Adrenal gland (tissue), 9 donors: ENCODE measurements at regions not wholly inside any gene's neighbourhood (a gene's known extent, or its start where the extent isn't known, plus 50 kb on each side); places are given as distances from the start of the nearest gene placed in this dataset.

Experiments used
- DNase-seq, 7 donors: peaks; one replicate each; pipeline ENCODE4 v3.0.0-alpha.2; 2019 to 2020
- H3K27ac ChIP-seq, 5 donors: fragments of 200-600 bp; sonication (generic) in 4 of 5; 1 replicate in 3 of 5; 2 replicates in 2 of 5; pipeline versions ENCODE4 v1.5.1 to v1.8.0; 2016 to 2020; ENCODE audit warnings: mild to moderate bottlenecking in 1 of 5
- H3K27me3 ChIP-seq: fragments of 200-600 bp; 2 replicates; pipeline ENCODE4 v1.8.0; 2021
- H3K36me3 ChIP-seq, 2 donors: fragments of 200-600 bp; replicated peaks in 1 of 2; 1 replicate in 1 of 2; 2 replicates in 1 of 2; pipeline versions ENCODE4 v1.5.1 to v1.8.0; 2018 to 2022
- H3K4me1 ChIP-seq, 2 donors: fragments of 200-600 bp; replicated peaks in 1 of 2; 1 replicate in 1 of 2; 2 replicates in 1 of 2; pipeline versions ENCODE4 v1.5.1 to v1.8.0; 2018 to 2021
- H3K4me3 ChIP-seq, 4 donors: fragments of 200-600 bp; sonication (generic) in 3 of 4; one replicate each; pipeline ENCODE4 v1.5.1; 2016 to 2018
- H3K9me3 ChIP-seq, 3 donors: fragments of 200-600 bp; sonication (generic) in 1 of 3; replicated peaks in 1 of 3; 1 replicate in 2 of 3; 2 replicates in 1 of 3; pipeline versions ENCODE4 v1.5.1 to v1.8.0; 2016 to 2021
- POLR2A ChIP-seq, 2 donors: fragments of 450-650 bp; IDR thresholded peaks; one replicate each; pipeline ENCODE4 v1.6.1; 2017; ENCODE audit warnings: antibody characterized with exemption in 2 of 2, mild to moderate bottlenecking in 2 of 2, moderate library complexity in 1 of 2
- WGBS, 4 donors: extraction: QIAGEN DNeasy Blood & Tissue Kit in 2 of 4; methylation state at CpG; one replicate each; pipeline versions ENCODE4 v1.1.5 to v1.1.7; 2013 to 2017; 5-methylcytosine and 5-hydroxymethylcytosine counted together
- intact Hi-C, 2 donors: fragments of 100-400 bp; cut with DNase I; formaldehyde crosslinking; loops; one replicate each; pipeline versions ENCODE4 v1.14.1 to v1.15.0; 2022 to 2023
- TF ChIP-seq, protein P1 (sequence below), 6 experiments: fragments of 450-650 bp in 4 of 6; fragments of 200-600 bp in 2 of 6; sonication (generic) in 1 of 6; IDR thresholded peaks; 1 replicate in 5 of 6; 2 replicates in 1 of 6; pipeline versions ENCODE4 v1.5.1 to v1.8.0; 2016 to 2021; ENCODE audit warnings: antibody characterized with exemption in 6 of 6, mild to moderate bottlenecking in 2 of 6, moderate library complexity in 1 of 6
- donor health status: healthy with polysubstance abuse.
- donor health status: Bipolar disorder and iron deficiency.
- donor health status: DM: yes; HTN: yes; CAD: no.
- donor health status: DM: no; HTN: no; CAD: no.
- donor health status: DM: no; HTN: no; CAD: no.

- peaks cover 7% of the 10 kb centered on the region for H3K27me3 ChIP-seq
- intact Hi-C loops: no loop called here
- no peaks in the 10 kb centered on the region for H3K9me3 ChIP-seq
- no peak overlapping the region for H3K4me3 ChIP-seq
- no peaks in the 10 kb centered on the region for H3K36me3 ChIP-seq
- TF ChIP-seq, protein P1, sequence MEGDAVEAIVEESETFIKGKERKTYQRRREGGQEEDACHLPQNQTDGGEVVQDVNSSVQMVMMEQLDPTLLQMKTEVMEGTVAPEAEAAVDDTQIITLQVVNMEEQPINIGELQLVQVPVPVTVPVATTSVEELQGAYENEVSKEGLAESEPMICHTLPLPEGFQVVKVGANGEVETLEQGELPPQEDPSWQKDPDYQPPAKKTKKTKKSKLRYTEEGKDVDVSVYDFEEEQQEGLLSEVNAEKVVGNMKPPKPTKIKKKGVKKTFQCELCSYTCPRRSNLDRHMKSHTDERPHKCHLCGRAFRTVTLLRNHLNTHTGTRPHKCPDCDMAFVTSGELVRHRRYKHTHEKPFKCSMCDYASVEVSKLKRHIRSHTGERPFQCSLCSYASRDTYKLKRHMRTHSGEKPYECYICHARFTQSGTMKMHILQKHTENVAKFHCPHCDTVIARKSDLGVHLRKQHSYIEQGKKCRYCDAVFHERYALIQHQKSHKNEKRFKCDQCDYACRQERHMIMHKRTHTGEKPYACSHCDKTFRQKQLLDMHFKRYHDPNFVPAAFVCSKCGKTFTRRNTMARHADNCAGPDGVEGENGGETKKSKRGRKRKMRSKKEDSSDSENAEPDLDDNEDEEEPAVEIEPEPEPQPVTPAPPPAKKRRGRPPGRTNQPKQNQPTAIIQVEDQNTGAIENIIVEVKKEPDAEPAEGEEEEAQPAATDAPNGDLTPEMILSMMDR (IDR thresholded peaks at IDR 0.05): no peak
- TF ChIP-seq POLR2A (IDR thresholded peaks at IDR 0.05): no peak
- WGBS, 4 donors: 56 to 63% (median 59%) methylated on average over 17 of the region's 17 CpGs
- DNase-seq: no peak
- no peaks in the 10 kb centered on the region for H3K4me1 ChIP-seq
- no peak overlapping the region for H3K27ac ChIP-seq
Measured at GRCh38 chr12:111093428-111094142, 173.2 kb upstream of the MYL2 start.

DNA sequence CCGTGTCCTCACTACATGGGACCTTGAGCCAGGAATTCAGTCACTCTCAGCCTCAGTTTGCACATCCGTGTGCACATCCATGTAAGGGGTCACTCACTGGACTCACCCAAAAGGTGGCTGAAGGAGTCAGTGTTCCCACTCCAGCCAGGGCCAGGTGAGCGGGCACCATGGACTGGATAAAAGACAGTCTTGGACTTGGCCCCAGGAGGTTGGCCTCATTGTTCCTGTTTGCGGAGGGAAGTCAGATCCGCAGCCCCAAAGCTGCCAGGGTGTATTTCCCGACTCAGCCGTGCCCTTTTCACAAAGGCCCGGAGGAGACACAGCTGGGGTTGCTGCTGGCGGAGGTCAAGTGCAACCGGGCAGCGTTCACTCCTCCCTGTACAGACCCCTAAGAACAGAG, 170.7 kb upstream of the MYL2 start:
- no peak for DNase-seq
- Histone ChIP-seq H3K9me3 (no peaks in the 10 kb centered on the region), H3K36me3 (no peaks in the 10 kb centered on the region), H3K27me3 (peaks cover 7% of the 10 kb centered on the region), H3K4me3 (no peak overlapping the region), H3K4me1 (no peaks in the 10 kb centered on the region), H3K27ac (no peak overlapping the region)
- 80 to 91% (median 84%) methylated on average over 9 to 11 of the region's 11 CpGs for WGBS, 4 donors
- intact Hi-C loops: no loop called here
- TF ChIP-seq, protein P1 (IDR thresholded peaks at IDR 0.05): no peak
- no peak for TF ChIP-seq POLR2A (IDR thresholded peaks at IDR 0.05)

- Histone ChIP-seq H3K27ac (no peak overlapping the region), H3K9me3 (no peaks in the 10 kb centered on the region), H3K27me3 (peaks cover 6% of the 10 kb centered on the region), H3K4me1 (no peaks in the 10 kb centered on the region), H3K36me3 (no peaks in the 10 kb centered on the region), H3K4me3 (no peak overlapping the region)
- no peak for DNase-seq
- intact Hi-C loops: no loop called here
- 79 to 100% (median 86%) methylated on average over 1 of the region's 1 CpG for WGBS, 4 donors
- TF ChIP-seq POLR2A (IDR thresholded peaks at IDR 0.05): no peak
- TF ChIP-seq, protein P1 (IDR thresholded peaks at IDR 0.05): no peak
Measured at GRCh38 chr12:111089616-111090015, 169.2 kb upstream of the MYL2 start.

DNA sequence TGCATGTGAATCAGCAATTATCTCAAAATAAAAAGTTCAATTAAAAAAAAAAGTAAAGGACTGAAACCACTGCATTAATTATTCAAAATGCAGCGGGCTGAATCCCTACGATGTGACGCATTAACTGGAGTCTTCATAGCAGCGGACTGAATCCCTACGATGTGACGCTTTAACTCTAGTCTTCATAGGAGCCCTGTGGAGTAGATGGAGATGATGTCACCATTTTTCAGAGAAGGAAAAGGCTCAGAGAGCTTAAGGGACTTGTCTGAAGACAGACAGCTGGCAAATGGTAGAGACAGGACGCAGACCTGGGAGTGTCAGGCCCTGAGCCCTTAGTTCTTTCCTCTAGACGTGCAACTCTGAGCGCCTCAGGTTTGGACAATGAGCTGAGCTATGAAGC, 168.0 kb upstream of the MYL2 start:
- H3K4me1 ChIP-seq: no peaks in the 10 kb centered on the region
- TF ChIP-seq POLR2A (IDR thresholded peaks at IDR 0.05): no peak
- TF ChIP-seq, protein P1 (IDR thresholded peaks at IDR 0.05): no peak
- intact Hi-C loops: no loop called here
- no peak for DNase-seq
- H3K4me3 ChIP-seq: no peak overlapping the region
- 83 to 90% (median 84%) methylated on average over 8 to 9 of the region's 9 CpGs for WGBS, 4 donors
- H3K27ac ChIP-seq: no peak overlapping the region
- no peaks in the 10 kb centered on the region for H3K27me3 ChIP-seq
- no peaks in the 10 kb centered on the region for H3K9me3 ChIP-seq
- no peaks in the 10 kb centered on the region for H3K36me3 ChIP-seq
